ENCODE measurements at regions not wholly inside any gene's neighbourhood (a gene's known extent, or its start where the extent isn't known, plus 50 kb on each side); places are given as distances from the start of the nearest gene placed in this dataset.

DNA sequence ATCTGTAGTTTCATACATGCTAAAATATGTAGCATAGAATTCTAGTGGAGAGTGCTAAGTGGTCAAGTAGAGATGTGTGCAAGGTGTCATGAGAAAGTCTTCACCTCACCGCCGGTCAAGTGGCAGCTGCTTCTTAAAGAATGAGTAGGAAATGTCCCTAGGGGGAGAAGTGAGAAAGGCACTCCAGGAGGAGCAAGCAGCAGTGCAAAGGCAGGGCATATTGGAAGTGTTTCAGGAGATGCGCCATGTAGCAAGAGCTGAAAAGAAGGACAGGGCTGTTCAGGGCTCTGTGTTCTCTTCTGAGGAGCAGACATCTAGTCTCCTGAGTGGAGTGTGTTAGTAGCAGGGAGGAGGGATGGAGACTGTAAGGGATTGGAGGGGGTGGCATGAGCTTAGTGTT lies 312.4 kb upstream of the SEMA6D start:
- in situ Hi-C loops (cut with HindIII; ENCODE audit: low pct_unique_long_range_greater_than_20kb, low sequenced_read_pairs) (no loop called here), intact Hi-C loops (cut with micrococcal nuclease; ENCODE audit: unreplicated experiment) (no loop called here)
- Histone ChIP-seq H3K27me3 (ENCODE audit: control insufficient read depth, insufficient read depth, low read length) (no peaks in the 10 kb centered on the region), H3K36me3 (ENCODE audit: control insufficient read depth, insufficient read depth, low read length) (no peaks in the 10 kb centered on the region), H3K4me1 (ENCODE audit: control insufficient read depth, insufficient read depth, low read length) (no peaks in the 10 kb centered on the region), H3K4me3 (ENCODE audit: low read depth in 2 of 2, low read length in 2 of 2) (no peak overlapping the region), H3K9me3 (ENCODE audit: control insufficient read depth, insufficient read depth, low read depth, low read length) (no peaks in the 10 kb centered on the region; the same call in 1 of the 2 replicates), H3K27ac (ENCODE audit: low read length) (no peak overlapping the region)
- ATAC-seq (no peak), DNase-seq (ENCODE audit: low read depth, low spot score) (no peak)
- BruUV-seq (replicated peaks): no TSS peak
- CTCF ChIA-PET: no interaction called here
- POLR2A ChIA-PET: no interaction called here
- TF ChIP-seq POLR2AphosphoS5 (IDR thresholded peaks at IDR 0.05; ENCODE audit: low read depth, low read length): no peak
- TF ChIP-seq, protein P1, sequence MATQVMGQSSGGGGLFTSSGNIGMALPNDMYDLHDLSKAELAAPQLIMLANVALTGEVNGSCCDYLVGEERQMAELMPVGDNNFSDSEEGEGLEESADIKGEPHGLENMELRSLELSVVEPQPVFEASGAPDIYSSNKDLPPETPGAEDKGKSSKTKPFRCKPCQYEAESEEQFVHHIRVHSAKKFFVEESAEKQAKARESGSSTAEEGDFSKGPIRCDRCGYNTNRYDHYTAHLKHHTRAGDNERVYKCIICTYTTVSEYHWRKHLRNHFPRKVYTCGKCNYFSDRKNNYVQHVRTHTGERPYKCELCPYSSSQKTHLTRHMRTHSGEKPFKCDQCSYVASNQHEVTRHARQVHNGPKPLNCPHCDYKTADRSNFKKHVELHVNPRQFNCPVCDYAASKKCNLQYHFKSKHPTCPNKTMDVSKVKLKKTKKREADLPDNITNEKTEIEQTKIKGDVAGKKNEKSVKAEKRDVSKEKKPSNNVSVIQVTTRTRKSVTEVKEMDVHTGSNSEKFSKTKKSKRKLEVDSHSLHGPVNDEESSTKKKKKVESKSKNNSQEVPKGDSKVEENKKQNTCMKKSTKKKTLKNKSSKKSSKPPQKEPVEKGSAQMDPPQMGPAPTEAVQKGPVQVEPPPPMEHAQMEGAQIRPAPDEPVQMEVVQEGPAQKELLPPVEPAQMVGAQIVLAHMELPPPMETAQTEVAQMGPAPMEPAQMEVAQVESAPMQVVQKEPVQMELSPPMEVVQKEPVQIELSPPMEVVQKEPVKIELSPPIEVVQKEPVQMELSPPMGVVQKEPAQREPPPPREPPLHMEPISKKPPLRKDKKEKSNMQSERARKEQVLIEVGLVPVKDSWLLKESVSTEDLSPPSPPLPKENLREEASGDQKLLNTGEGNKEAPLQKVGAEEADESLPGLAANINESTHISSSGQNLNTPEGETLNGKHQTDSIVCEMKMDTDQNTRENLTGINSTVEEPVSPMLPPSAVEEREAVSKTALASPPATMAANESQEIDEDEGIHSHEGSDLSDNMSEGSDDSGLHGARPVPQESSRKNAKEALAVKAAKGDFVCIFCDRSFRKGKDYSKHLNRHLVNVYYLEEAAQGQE (IDR thresholded peaks at IDR 0.05; ENCODE audit: insufficient read depth in 1 of 2, low read depth in 2 of 2, low read length in 1 of 2): no peak
- TF ChIP-seq TCF7L2 (IDR thresholded peaks at IDR 0.05; ENCODE audit: low read depth, low read length): no peak
- TF ChIP-seq SIN3A (IDR thresholded peaks at IDR 0.05; ENCODE audit: borderline replicate concordance, insufficient read depth, low read depth, low read length): no peak

DNA sequence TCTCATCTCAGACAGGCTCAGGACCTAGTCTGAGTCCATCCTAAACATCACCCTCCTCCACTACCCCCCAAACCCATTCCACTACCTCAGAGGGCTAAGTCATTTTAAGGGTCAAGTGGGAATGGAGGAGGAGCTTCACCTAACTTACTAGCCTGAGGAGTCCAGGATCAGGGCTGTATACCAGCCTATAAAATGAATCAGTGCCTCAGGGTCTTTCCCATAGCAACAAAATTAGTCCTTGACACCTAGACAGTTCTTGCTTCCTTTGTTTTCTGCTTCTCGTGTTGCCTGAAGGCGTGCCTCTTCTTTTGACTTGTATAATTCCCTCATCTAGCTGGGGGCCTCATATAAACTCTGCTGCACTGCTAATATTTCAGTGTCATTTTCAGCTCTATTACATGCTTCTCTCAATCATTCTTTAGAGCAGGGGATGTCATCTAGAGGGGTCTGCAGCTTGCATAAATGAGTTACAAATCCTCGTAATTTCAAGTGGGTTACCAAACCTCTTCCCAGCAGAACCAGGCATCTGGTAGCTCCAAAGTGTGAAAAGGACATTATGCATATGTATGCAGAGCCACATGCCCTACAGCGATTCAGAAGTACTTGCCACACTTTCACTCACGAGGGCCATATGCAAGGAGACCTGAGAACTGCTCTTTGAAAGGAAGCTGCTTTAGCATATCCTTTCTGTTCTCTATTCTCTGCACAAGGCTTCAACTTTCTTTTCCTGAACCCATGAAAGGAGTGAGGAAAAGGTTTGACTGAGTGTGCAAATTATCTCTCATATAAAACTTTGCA lies 311.7 kb upstream of the SEMA6D start:
- TF ChIP-seq SIN3A (IDR thresholded peaks at IDR 0.05; ENCODE audit: borderline replicate concordance, insufficient read depth, low read depth, low read length): no peak
- TF ChIP-seq, protein P1 (IDR thresholded peaks at IDR 0.05; ENCODE audit: insufficient read depth in 1 of 2, low read depth in 2 of 2, low read length in 1 of 2): no peak
- no peak for TF ChIP-seq POLR2AphosphoS5 (IDR thresholded peaks at IDR 0.05; ENCODE audit: low read depth, low read length)
- TF ChIP-seq TCF7L2 (IDR thresholded peaks at IDR 0.05; ENCODE audit: low read depth, low read length): no peak
- TF ChIP-seq, protein P2, sequence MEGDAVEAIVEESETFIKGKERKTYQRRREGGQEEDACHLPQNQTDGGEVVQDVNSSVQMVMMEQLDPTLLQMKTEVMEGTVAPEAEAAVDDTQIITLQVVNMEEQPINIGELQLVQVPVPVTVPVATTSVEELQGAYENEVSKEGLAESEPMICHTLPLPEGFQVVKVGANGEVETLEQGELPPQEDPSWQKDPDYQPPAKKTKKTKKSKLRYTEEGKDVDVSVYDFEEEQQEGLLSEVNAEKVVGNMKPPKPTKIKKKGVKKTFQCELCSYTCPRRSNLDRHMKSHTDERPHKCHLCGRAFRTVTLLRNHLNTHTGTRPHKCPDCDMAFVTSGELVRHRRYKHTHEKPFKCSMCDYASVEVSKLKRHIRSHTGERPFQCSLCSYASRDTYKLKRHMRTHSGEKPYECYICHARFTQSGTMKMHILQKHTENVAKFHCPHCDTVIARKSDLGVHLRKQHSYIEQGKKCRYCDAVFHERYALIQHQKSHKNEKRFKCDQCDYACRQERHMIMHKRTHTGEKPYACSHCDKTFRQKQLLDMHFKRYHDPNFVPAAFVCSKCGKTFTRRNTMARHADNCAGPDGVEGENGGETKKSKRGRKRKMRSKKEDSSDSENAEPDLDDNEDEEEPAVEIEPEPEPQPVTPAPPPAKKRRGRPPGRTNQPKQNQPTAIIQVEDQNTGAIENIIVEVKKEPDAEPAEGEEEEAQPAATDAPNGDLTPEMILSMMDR (IDR thresholded peaks at IDR 0.05): no peak
- ATAC-seq (no peak), DNase-seq (ENCODE audit: low read depth, low spot score) (no peak)
- Histone ChIP-seq H3K4me3 (ENCODE audit: low read depth in 2 of 2, low read length in 2 of 2) (no peak overlapping the region), H3K9me3 (ENCODE audit: control insufficient read depth, insufficient read depth, low read depth, low read length) (no peaks in the 10 kb centered on the region; the same call in 1 of the 2 replicates), H3K4me1 (ENCODE audit: control insufficient read depth, insufficient read depth, low read length) (no peaks in the 10 kb centered on the region), H3K36me3 (ENCODE audit: control insufficient read depth, insufficient read depth, low read length) (no peaks in the 10 kb centered on the region), H3K27me3 (ENCODE audit: control insufficient read depth, insufficient read depth, low read length) (no peaks in the 10 kb centered on the region), H3K27ac (ENCODE audit: low read length) (no peak overlapping the region)
- no TSS peak for BruUV-seq (replicated peaks)
- POLR2A ChIA-PET: no interaction called here
- in situ Hi-C loops (cut with HindIII; ENCODE audit: low pct_unique_long_range_greater_than_20kb, low sequenced_read_pairs) (no loop called here), intact Hi-C loops (cut with micrococcal nuclease; ENCODE audit: unreplicated experiment) (no loop called here)
- CTCF ChIA-PET: no interaction called here
